ENCODE measurements at regions not wholly inside any gene's neighbourhood (a gene's known extent, or its start where the extent isn't known, plus 50 kb on each side); places are given as distances from the start of the nearest gene placed in this dataset.

GRCh38 chr2:103512442-103512841, 750.6 kb downstream of the TMEM182 start:
- Mint-ChIP-seq H3K4me3 (ENCODE audit: low read depth) (no peak overlapping the region), H3K4me1 (ENCODE audit: low read depth) (no peaks in the 10 kb centered on the region), H3K36me3 (ENCODE audit: low read depth) (no peaks in the 10 kb centered on the region), H3K27me3 (ENCODE audit: low read depth) (no peaks in the 10 kb centered on the region), H3K9me3 (peaks cover 24% of the 10 kb centered on the region), H3K27ac (no peak overlapping the region)
- DNase-seq (ENCODE audit: low spot score): no peak
- intact Hi-C loops (cut with micrococcal nuclease): no loop called here

DNA sequence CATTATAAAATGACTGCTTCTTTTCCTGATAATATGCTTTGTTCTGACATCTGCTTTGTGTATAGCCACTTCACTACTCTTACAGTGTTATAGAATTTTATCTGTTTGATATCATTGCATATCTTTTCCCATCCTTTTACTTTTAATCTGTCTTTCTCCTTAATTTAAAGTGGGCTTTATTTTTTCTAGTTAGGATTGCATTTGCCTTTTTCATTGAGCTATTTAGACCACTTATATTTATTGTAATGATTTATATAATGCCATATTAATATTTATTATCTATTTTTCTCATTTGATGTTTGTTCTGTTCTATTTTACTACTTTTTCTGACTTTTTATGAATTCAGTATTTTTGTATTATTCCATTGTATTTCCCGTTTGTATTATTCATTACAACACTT, 758.7 kb downstream of the TMEM182 start:
- H3K36me3 Mint-ChIP-seq (ENCODE audit: low read depth): no peaks in the 10 kb centered on the region
- no peak for DNase-seq (ENCODE audit: low spot score)
- no peak overlapping the region for H3K27ac Mint-ChIP-seq
- H3K9me3 Mint-ChIP-seq: peaks cover 6% of the 10 kb centered on the region
- H3K27me3 Mint-ChIP-seq (ENCODE audit: low read depth): no peaks in the 10 kb centered on the region
- H3K4me1 Mint-ChIP-seq (ENCODE audit: low read depth): no peaks in the 10 kb centered on the region
- H3K4me3 Mint-ChIP-seq (ENCODE audit: low read depth): no peak overlapping the region
- intact Hi-C loops (cut with micrococcal nuclease): no loop called here

GRCh38 chr2:103525756-103526155, 763.9 kb downstream of the TMEM182 start:
- H3K9me3 Mint-ChIP-seq: peaks cover 19% of the 10 kb centered on the region
- no peaks in the 10 kb centered on the region for H3K36me3 Mint-ChIP-seq (ENCODE audit: low read depth)
- no peak overlapping the region for H3K27ac Mint-ChIP-seq
- no peaks in the 10 kb centered on the region for H3K27me3 Mint-ChIP-seq (ENCODE audit: low read depth)
- intact Hi-C loops (cut with micrococcal nuclease): no loop called here
- DNase-seq (ENCODE audit: low spot score): no peak
- no peak overlapping the region for H3K4me3 Mint-ChIP-seq (ENCODE audit: low read depth)
- no peaks in the 10 kb centered on the region for H3K4me1 Mint-ChIP-seq (ENCODE audit: low read depth)

- Mint-ChIP-seq H3K36me3 (ENCODE audit: low read depth) (no peaks in the 10 kb centered on the region), H3K27me3 (ENCODE audit: low read depth) (no peaks in the 10 kb centered on the region), H3K4me3 (ENCODE audit: low read depth) (no peak overlapping the region), H3K9me3 (peaks cover 21% of the 10 kb centered on the region), H3K27ac (no peak overlapping the region), H3K4me1 (ENCODE audit: low read depth) (no peaks in the 10 kb centered on the region)
- no peak for DNase-seq (ENCODE audit: low spot score)
- intact Hi-C loops (cut with micrococcal nuclease): no loop called here
Measured at GRCh38 chr2:103526757-103527156, 764.9 kb downstream of the TMEM182 start.

DNA sequence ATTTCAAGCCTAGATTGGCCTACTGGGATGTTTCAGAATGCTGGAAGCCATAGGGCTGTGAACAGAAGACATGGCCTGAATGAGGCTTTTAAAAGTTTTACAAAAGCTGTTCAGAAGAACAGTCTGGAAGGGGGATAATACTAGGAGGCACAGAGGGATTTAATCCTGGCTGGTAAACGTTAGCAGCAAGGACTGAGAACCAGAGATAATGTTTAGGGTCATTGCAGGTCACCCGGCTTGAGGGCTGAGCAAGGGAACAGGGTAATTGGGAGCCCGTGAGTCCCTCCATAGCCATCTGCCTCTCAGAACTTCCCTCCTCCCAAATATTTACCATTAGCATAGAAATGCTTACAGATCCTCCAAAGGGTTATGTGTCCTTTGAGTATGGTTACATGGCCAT, 765.4 kb downstream of the TMEM182 start:
- no peak for DNase-seq (ENCODE audit: low spot score)
- intact Hi-C loops (cut with micrococcal nuclease): no loop called here
- Mint-ChIP-seq H3K9me3 (peaks cover 22% of the 10 kb centered on the region), H3K27me3 (ENCODE audit: low read depth) (no peaks in the 10 kb centered on the region), H3K27ac (no peak overlapping the region), H3K4me3 (ENCODE audit: low read depth) (no peak overlapping the region), H3K36me3 (ENCODE audit: low read depth) (no peaks in the 10 kb centered on the region), H3K4me1 (ENCODE audit: low read depth) (no peaks in the 10 kb centered on the region)

GRCh38 chr2:103529798-103530502, 768.1 kb downstream of the TMEM182 start:
- H3K36me3 Mint-ChIP-seq (ENCODE audit: low read depth): no peaks in the 10 kb centered on the region
- H3K27me3 Mint-ChIP-seq (ENCODE audit: low read depth): no peaks in the 10 kb centered on the region
- no peak overlapping the region for H3K27ac Mint-ChIP-seq
- DNase-seq (ENCODE audit: low spot score): no peak
- H3K9me3 Mint-ChIP-seq: peaks cover 31% of the 10 kb centered on the region
- no peaks in the 10 kb centered on the region for H3K4me1 Mint-ChIP-seq (ENCODE audit: low read depth)
- intact Hi-C loops (cut with micrococcal nuclease): no loop called here
- no peak overlapping the region for H3K4me3 Mint-ChIP-seq (ENCODE audit: low read depth)

DNA sequence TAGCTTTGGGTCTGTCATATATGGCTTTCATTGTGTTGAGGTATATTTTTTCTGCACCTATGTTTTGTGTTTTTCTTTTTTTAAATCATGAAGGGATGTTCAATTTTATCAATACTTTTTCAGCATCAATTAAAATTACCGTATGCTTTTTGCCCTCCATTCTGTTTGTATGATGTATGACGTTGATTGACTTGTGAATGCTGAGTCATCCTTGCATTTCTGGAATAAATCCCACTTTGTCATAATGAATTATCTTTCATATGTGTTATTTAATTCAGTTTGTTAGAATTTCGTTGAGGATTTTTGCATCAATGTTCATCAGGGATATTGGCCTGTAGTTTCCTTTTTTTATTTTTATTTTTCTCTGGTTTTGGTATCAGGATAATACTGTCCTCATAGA, 790.9 kb downstream of the TMEM182 start:
- H3K27ac Mint-ChIP-seq: no peak overlapping the region
- no peaks in the 10 kb centered on the region for H3K36me3 Mint-ChIP-seq (ENCODE audit: low read depth)
- DNase-seq (ENCODE audit: low spot score): no peak
- H3K27me3 Mint-ChIP-seq (ENCODE audit: low read depth): no peaks in the 10 kb centered on the region
- intact Hi-C loops (cut with micrococcal nuclease): no loop called here
- no peaks in the 10 kb centered on the region for H3K4me1 Mint-ChIP-seq (ENCODE audit: low read depth)
- H3K4me3 Mint-ChIP-seq (ENCODE audit: low read depth): no peak overlapping the region
- peaks cover 56% of the 10 kb centered on the region for H3K9me3 Mint-ChIP-seq

DNA sequence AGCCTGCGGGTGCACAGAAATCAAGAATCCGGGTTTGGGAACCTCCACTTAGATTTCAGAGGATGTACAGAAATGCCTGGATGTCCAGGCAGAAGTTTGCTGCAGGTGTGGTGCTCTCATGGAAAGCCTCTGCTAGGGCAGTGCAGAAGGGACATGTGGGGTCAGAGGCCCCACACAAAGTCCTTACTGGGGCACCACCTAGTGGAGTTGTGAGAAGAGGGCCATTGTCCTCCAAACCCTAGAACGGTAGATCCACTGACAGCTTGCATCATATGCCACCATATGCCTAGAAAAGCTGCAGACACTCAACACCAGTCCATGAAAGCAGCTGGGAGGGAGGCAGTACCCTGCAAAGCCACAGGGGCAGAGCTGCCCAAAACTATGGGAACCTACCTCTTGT, 833.0 kb downstream of the TMEM182 start:
- Mint-ChIP-seq H3K4me3 (ENCODE audit: low read depth) (no peak overlapping the region), H3K9me3 (peaks cover 62% of the 10 kb centered on the region), H3K4me1 (ENCODE audit: low read depth) (no peaks in the 10 kb centered on the region), H3K36me3 (ENCODE audit: low read depth) (no peaks in the 10 kb centered on the region), H3K27ac (no peak overlapping the region), H3K27me3 (ENCODE audit: low read depth) (no peaks in the 10 kb centered on the region)
- DNase-seq (ENCODE audit: low spot score): no peak
- intact Hi-C loops (cut with micrococcal nuclease): no loop called here

GRCh38 chr2:103605071-103605780, 843.4 kb downstream of the TMEM182 start:
- no peak for DNase-seq (ENCODE audit: low spot score)

DNA sequence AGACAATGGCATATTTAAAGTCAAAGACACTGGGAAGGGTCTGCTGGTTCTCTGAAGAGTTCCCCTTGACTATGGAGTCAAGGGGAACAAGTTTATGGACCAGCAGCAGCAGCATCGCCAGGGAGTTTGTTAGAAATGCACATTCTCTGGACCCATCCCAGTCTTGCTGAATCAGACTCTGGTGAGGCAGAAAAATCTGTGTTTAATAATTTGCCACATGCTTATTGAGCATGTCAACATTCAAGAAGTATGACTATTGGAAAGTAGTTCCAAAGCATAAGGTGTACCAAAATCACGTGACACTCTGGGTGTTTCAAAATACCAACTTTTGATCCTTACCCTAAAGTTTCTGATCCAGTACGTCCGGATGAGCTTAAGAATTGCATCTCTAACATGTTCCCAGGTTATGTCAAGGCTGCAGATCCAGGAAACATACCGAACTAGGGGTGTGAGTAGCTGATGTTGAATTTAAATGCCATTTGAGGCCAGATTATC, 853.8 kb downstream of the TMEM182 start:
- no peak overlapping the region for H3K27ac Mint-ChIP-seq
- H3K9me3 Mint-ChIP-seq: peaks cover 34% of the 10 kb centered on the region
- no peak overlapping the region for H3K4me3 Mint-ChIP-seq (ENCODE audit: low read depth)
- H3K4me1 Mint-ChIP-seq (ENCODE audit: low read depth): no peaks in the 10 kb centered on the region
- H3K36me3 Mint-ChIP-seq (ENCODE audit: low read depth): no peaks in the 10 kb centered on the region
- no peaks in the 10 kb centered on the region for H3K27me3 Mint-ChIP-seq (ENCODE audit: low read depth)
- intact Hi-C loops (cut with micrococcal nuclease): no loop called here
- no peak for DNase-seq (ENCODE audit: low spot score)

More at GRCh38 chr2:103605071-103605780, 843.4 kb downstream of the TMEM182 start:
- intact Hi-C loops (cut with micrococcal nuclease): loop anchor here (2.0 kb wide), 1 partner anchor 32 kb away; no protein-coding TSS in a partner anchor
- Mint-ChIP-seq H3K4me3 (ENCODE audit: low read depth) (no peak overlapping the region), H3K27me3 (ENCODE audit: low read depth) (no peaks in the 10 kb centered on the region), H3K27ac (no peak overlapping the region), H3K4me1 (ENCODE audit: low read depth) (no peaks in the 10 kb centered on the region), H3K9me3 (peaks cover 35% of the 10 kb centered on the region), H3K36me3 (ENCODE audit: low read depth) (no peaks in the 10 kb centered on the region)

DNA sequence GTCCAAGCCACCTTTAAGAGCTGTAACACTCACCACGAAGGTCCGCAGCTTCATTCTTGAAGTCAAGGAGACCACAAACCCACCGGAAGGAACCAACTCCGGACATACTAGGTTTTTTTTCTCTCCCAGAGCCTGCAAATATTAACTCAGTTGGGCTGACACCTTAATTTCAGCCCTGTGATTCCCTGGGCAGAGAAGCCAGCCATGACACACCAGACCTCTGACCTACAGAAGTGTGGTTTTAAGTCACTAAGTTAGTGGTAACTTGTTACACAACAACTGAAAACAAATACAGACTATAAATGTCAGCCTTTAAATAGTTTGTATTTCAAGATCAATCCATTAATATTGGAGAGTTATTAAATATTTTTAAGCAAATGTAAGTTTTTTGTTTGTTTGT, 855.1 kb downstream of the TMEM182 start:
- H3K36me3 Mint-ChIP-seq (ENCODE audit: low read depth): no peaks in the 10 kb centered on the region
- H3K4me3 Mint-ChIP-seq (ENCODE audit: low read depth): no peak overlapping the region
- intact Hi-C loops (cut with micrococcal nuclease): no loop called here
- no peaks in the 10 kb centered on the region for H3K27me3 Mint-ChIP-seq (ENCODE audit: low read depth)
- H3K27ac Mint-ChIP-seq: no peak overlapping the region
- DNase-seq (ENCODE audit: low spot score): no peak
- no peaks in the 10 kb centered on the region for H3K4me1 Mint-ChIP-seq (ENCODE audit: low read depth)
- H3K9me3 Mint-ChIP-seq: peaks cover 43% of the 10 kb centered on the region

- Mint-ChIP-seq H3K9me3 (peaks cover 54% of the 10 kb centered on the region), H3K36me3 (ENCODE audit: low read depth) (no peaks in the 10 kb centered on the region), H3K27me3 (ENCODE audit: low read depth) (no peaks in the 10 kb centered on the region), H3K4me3 (ENCODE audit: low read depth) (no peak overlapping the region), H3K27ac (no peak overlapping the region), H3K4me1 (ENCODE audit: low read depth) (no peaks in the 10 kb centered on the region)
- no peak for DNase-seq (ENCODE audit: low spot score)
- intact Hi-C loops (cut with micrococcal nuclease): no loop called here
Measured at GRCh38 chr2:103618112-103618511, 856.3 kb downstream of the TMEM182 start.

- Mint-ChIP-seq H3K9me3 (peaks cover 16% of the 10 kb centered on the region), H3K27ac (no peak overlapping the region), H3K27me3 (ENCODE audit: low read depth) (no peaks in the 10 kb centered on the region), H3K4me1 (ENCODE audit: low read depth) (no peaks in the 10 kb centered on the region), H3K4me3 (ENCODE audit: low read depth) (no peak overlapping the region), H3K36me3 (ENCODE audit: low read depth) (no peaks in the 10 kb centered on the region)
- intact Hi-C loops (cut with micrococcal nuclease): no loop called here
- DNase-seq (ENCODE audit: low spot score): no peak
Measured at GRCh38 chr2:103627301-103627700, 865.5 kb downstream of the TMEM182 start.

Measured in activated T-helper 2 cell treated with anti-CD3 and anti-CD28 coated beads, Interferon-gamma antibody, Interleukin-2, Interleukin-4, amounts not matched to agents 10 μg/mL and 5 μg/mL and 100 μg/mL, durations not matched to agents 14 hours and 24 hours and 36 hours (primary cell).